ENCODE measurements at regions not wholly inside any gene's neighbourhood (a gene's known extent, or its start where the extent isn't known, plus 50 kb on each side); places are given as distances from the start of the nearest gene placed in this dataset.
"Not testable (repeated sequence)": the region's sequence is repeated elsewhere in the genome, so short reads cannot be mapped to it uniquely, and the experiment has no call there.

GRCh38 chr2:75381032-75381431 lies 179.7 kb downstream of the EVA1A start:
- DNase-seq, result no peak

GRCh38 chr2:75379476-75380210 lies 180.3 kb upstream of the TACR1 start:
- no peak for DNase-seq

GRCh38 chr2:75375646-75376582 lies 176.6 kb upstream of the TACR1 start:
- no peak for DNase-seq

- not testable (repeated sequence) for DNase-seq
Observed at GRCh38 chr2:75374414-75374957, 175.2 kb upstream of the TACR1 start.

- DNase-seq, result no peak
Observed at GRCh38 chr2:75367401-75367800, 168.1 kb upstream of the TACR1 start.

- no peak for DNase-seq
Observed at GRCh38 chr2:75361486-75361885, 162.2 kb upstream of the TACR1 start.

- DNase-seq, result no peak
Observed at GRCh38 chr2:75360945-75361344, 161.6 kb upstream of the TACR1 start.

GRCh38 chr2:75356865-75357264 lies 157.5 kb upstream of the TACR1 start:
- no peak for DNase-seq

GRCh38 chr2:75353131-75353530 lies 153.8 kb upstream of the TACR1 start:
- no peak for DNase-seq

GRCh38 chr2:75348307-75348706 lies 149.0 kb upstream of the TACR1 start:
- no peak for DNase-seq

GRCh38 chr2:75344146-75344545 lies 144.8 kb upstream of the TACR1 start:
- DNase-seq, result no peak

GRCh38 chr2:75342504-75343175 lies 143.3 kb upstream of the TACR1 start:
- no peak for DNase-seq

- DNase-seq, result no peak
Observed at GRCh38 chr2:75340560-75340959, 141.2 kb upstream of the TACR1 start.

GRCh38 chr2:75338461-75338860 lies 139.1 kb upstream of the TACR1 start:
- no peak for DNase-seq

GRCh38 chr2:75337619-75338018 lies 138.3 kb upstream of the TACR1 start:
- no peak for DNase-seq

GRCh38 chr2:75337016-75337415 lies 137.7 kb upstream of the TACR1 start:
- DNase-seq, result no peak

GRCh38 chr2:75336451-75336850 lies 137.1 kb upstream of the TACR1 start:
- DNase-seq, result no peak

- DNase-seq, result no peak
Observed at GRCh38 chr2:75334076-75334475, 134.8 kb upstream of the TACR1 start.

GRCh38 chr2:75333646-75334045 lies 134.3 kb upstream of the TACR1 start:
- no peak for DNase-seq

GRCh38 chr2:75328156-75328555 lies 128.8 kb upstream of the TACR1 start:
- DNase-seq, result no peak

GRCh38 chr2:75327334-75327733 lies 128.0 kb upstream of the TACR1 start:
- no peak for DNase-seq

- no peak for DNase-seq
Observed at GRCh38 chr2:75326645-75327044, 127.3 kb upstream of the TACR1 start.

GRCh38 chr2:75325594-75325993 lies 126.3 kb upstream of the TACR1 start:
- no peak for DNase-seq

All from suppressor macrophage treated with lipopolysaccharide for 4 hours (primary cell).